GM23338 (cell line): ENCODE measurements at regions not wholly inside any gene's neighbourhood (a gene's known extent, or its start where the extent isn't known, plus 50 kb on each side); places are given as distances from the start of the nearest gene placed in this dataset.

Experiments
- ATAC-seq: fragments of 200-7000 bp; cut with Tn5 transposase; 3 replicates; pipeline ENCODE4 v1.9.1; 2020
- DNase-seq: peaks from one replicate; pipeline ENCODE4 v3.0.0-alpha.2; 2015; ENCODE audit warnings: low spot score
- H2AFZ ChIP-seq: fragments of 200-600 bp; sonication (generic); 2 replicates; pipeline ENCODE4 v1.8.0; 2016; ENCODE audit warnings: antibody characterized with exemption, mild to moderate bottlenecking, moderate library complexity
- H3F3A ChIP-seq: fragments of 200-600 bp; sonication (generic); replicated peaks from 2 replicates; pipeline ENCODE4 v1.8.0; 2017; ENCODE audit warnings: antibody characterized with exemption, mixed run types, low read depth
- H3K27ac ChIP-seq: fragments of 200-600 bp; sonication (generic); 2 replicates; pipeline ENCODE4 v1.6.1; 2016; ENCODE audit warnings: low read depth
- H3K27me3 ChIP-seq: fragments of 200-600 bp; sonication (generic); 2 replicates; pipeline ENCODE4 v1.8.0; 2016; ENCODE audit warnings: mild to moderate bottlenecking, mixed run types, moderate library complexity; ENCODE audit not compliant: insufficient read depth
- H3K36me3 ChIP-seq: fragments of 200-600 bp; sonication (generic); 2 replicates; pipeline ENCODE4 v1.8.0; 2016; ENCODE audit warnings: mild to moderate bottlenecking; ENCODE audit not compliant: insufficient read depth
- H3K4me1 ChIP-seq: fragments of 200-600 bp; sonication (generic); 2 replicates; pipeline ENCODE4 v1.8.0; 2016; ENCODE audit warnings: mild to moderate bottlenecking, moderate library complexity; ENCODE audit not compliant: insufficient read depth
- H3K4me2 ChIP-seq: fragments of 200-600 bp; sonication (generic); 2 replicates; pipeline ENCODE4 v1.7.1; 2017; ENCODE audit warnings: mixed run types
- H3K4me3 ChIP-seq: fragments of 200-600 bp; sonication (generic); 2 replicates; pipeline ENCODE4 v1.6.1; 2016; ENCODE audit warnings: mixed run types
- H3K79me2 ChIP-seq: fragments of 200-600 bp; sonication (generic); replicated peaks from 2 replicates; pipeline ENCODE4 v1.8.0; 2017; ENCODE audit warnings: mild to moderate bottlenecking; ENCODE audit not compliant: insufficient read depth
- H3K9me2 ChIP-seq: fragments of 200-600 bp; sonication (generic); 2 replicates; pipeline ENCODE4 v1.8.0; 2017; ENCODE audit not compliant: insufficient read depth
- H4K20me1 ChIP-seq: fragments of 200-600 bp; sonication (generic); replicated peaks from 2 replicates; pipeline ENCODE4 v1.8.0; 2017; ENCODE audit warnings: mild to moderate bottlenecking; ENCODE audit not compliant: insufficient read depth
- H3K27ac Mint-ChIP-seq: 2 replicates; pipeline ENCODE4 v1.8.0; 2020; ENCODE audit warnings: inconsistent platforms, mild to moderate bottlenecking, moderate library complexity, mixed read lengths
- H3K27me3 Mint-ChIP-seq: 3 replicates; pipeline ENCODE4 v1.8.0; 2022; ENCODE audit warnings: low read depth, mild to moderate bottlenecking, moderate library complexity, mixed read lengths, inconsistent platforms; ENCODE audit not compliant: insufficient read depth, poor library complexity
- H3K36me3 Mint-ChIP-seq: 3 replicates; pipeline ENCODE4 v1.8.0; 2021; ENCODE audit warnings: low read depth, mild to moderate bottlenecking, inconsistent platforms, moderate library complexity, mixed read lengths
- H3K4me1 Mint-ChIP-seq: 3 replicates; pipeline ENCODE4 v1.8.0; 2020; ENCODE audit warnings: mild to moderate bottlenecking, inconsistent platforms, mixed read lengths
- H3K4me3 Mint-ChIP-seq: 3 replicates; pipeline ENCODE4 v1.8.0; 2021; ENCODE audit warnings: moderate library complexity, mild to moderate bottlenecking, inconsistent platforms, mixed read lengths
- H3K9me3 Mint-ChIP-seq: 3 replicates; pipeline ENCODE4 v1.8.0; 2020; ENCODE audit warnings: moderate library complexity, mild to moderate bottlenecking, inconsistent platforms, mixed read lengths
- EZH2phosphoT487 ChIP-seq: fragments of 200-600 bp; sonication (generic); IDR thresholded peaks from one replicate; pipeline ENCODE4 v1.8.1; 2018; ENCODE audit warnings: antibody characterized with exemption; ENCODE audit not compliant: unreplicated experiment
- JUNB ChIP-seq: IDR thresholded peaks from one replicate; pipeline ENCODE4 v1.6.1; 2016; ENCODE audit warnings: antibody characterized with exemption; ENCODE audit not compliant: unreplicated experiment
- POLR2AphosphoS5 ChIP-seq: IDR thresholded peaks from 2 replicates; pipeline ENCODE4 v1.6.1; 2016; ENCODE audit warnings: antibody characterized with exemption, low read depth
- ZNF114 ChIP-seq: fragments of 250-450 bp; sonication (Bioruptor Pico); IDR thresholded peaks from 2 replicates; pipeline ENCODE4 v1.5.0; 2020; ENCODE audit warnings: mild to moderate bottlenecking, moderate library complexity
- TF ChIP-seq, protein P1 (sequence below): IDR thresholded peaks from one replicate; pipeline ENCODE4 v1.6.1; 2018; ENCODE audit warnings: antibody characterized with exemption; ENCODE audit not compliant: unreplicated experiment
- TF ChIP-seq, protein P2 (sequence below): IDR thresholded peaks from 2 replicates; pipeline ENCODE4 v1.6.1; 2016; ENCODE audit warnings: antibody characterized with exemption
- TF ChIP-seq, protein P3 (sequence below), 2 experiments: fragments of 200-600 bp in 1 of 2; sonication (generic) in 1 of 2; conservative IDR thresholded peaks; 2 replicates each; pipeline versions ENCODE4 v1.5.1 to v1.6.1; 2016 to 2017; ENCODE audit warnings: antibody characterized with exemption in 2 of 2, low read depth in 2 of 2, mild to moderate bottlenecking in 2 of 2, moderate library complexity in 1 of 2

- TF ChIP-seq, protein P1, sequence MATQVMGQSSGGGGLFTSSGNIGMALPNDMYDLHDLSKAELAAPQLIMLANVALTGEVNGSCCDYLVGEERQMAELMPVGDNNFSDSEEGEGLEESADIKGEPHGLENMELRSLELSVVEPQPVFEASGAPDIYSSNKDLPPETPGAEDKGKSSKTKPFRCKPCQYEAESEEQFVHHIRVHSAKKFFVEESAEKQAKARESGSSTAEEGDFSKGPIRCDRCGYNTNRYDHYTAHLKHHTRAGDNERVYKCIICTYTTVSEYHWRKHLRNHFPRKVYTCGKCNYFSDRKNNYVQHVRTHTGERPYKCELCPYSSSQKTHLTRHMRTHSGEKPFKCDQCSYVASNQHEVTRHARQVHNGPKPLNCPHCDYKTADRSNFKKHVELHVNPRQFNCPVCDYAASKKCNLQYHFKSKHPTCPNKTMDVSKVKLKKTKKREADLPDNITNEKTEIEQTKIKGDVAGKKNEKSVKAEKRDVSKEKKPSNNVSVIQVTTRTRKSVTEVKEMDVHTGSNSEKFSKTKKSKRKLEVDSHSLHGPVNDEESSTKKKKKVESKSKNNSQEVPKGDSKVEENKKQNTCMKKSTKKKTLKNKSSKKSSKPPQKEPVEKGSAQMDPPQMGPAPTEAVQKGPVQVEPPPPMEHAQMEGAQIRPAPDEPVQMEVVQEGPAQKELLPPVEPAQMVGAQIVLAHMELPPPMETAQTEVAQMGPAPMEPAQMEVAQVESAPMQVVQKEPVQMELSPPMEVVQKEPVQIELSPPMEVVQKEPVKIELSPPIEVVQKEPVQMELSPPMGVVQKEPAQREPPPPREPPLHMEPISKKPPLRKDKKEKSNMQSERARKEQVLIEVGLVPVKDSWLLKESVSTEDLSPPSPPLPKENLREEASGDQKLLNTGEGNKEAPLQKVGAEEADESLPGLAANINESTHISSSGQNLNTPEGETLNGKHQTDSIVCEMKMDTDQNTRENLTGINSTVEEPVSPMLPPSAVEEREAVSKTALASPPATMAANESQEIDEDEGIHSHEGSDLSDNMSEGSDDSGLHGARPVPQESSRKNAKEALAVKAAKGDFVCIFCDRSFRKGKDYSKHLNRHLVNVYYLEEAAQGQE = no peak
Observed at GRCh38 chr21:35548904-35549615, 500.0 kb upstream of the RUNX1 start (continued).

DNA sequence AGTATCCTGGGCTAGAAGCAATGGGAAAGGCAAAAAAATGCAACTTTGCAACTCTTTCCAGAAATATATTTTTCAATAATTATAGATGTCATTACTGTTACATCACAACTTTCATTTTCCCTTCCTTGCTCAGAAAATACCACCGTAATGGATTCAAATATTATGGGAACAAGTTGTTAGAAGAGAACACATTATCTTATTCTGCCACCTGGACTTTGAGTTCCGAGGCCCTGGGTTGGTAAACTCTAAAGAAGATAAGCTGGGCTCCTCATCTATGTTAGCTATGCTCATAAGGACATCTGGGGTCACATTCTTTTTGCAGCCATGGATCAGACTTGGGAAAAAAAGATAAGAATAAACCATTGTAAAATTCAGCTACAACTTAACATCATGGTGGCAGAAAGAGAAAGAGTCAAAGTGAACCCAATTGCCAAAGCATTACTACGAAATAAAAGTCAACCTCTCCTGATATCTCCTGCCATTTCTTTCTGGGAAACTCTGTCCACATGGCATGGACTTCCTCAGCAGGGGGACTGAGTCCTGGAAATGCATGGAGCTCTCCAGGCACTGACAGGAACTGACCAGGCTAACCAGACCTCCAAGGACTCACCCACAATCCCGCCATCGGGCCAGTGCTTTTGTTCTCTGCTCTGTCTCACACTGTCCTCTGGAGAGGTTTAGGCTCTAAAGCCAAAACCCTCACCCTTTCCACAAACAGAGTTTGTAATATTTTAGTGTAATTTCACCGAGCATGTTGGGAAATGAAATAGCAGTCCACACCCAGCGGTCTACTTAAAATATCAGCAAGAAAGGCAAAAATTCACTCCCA lies 499.1 kb upstream of the RUNX1 start:
- Mint-ChIP-seq H3K9me3 (no peaks in the 10 kb centered on the region), H3K27ac (no peak overlapping the region), H3K4me3 (no peak overlapping the region), H3K27me3 (no peaks in the 10 kb centered on the region), H3K4me1 (no peaks in the 10 kb centered on the region), H3K36me3 (no peaks in the 10 kb centered on the region)
- DNase-seq = no peak
- no peak overlapping the region for H3K4me3 ChIP-seq
- H2AFZ ChIP-seq = no peak overlapping the region
- no peak overlapping the region for H3K27ac ChIP-seq
- ATAC-seq = no peak
- no peaks in the 10 kb centered on the region for H3K4me1 ChIP-seq
- no peaks in the 10 kb centered on the region for H3K27me3 ChIP-seq
- no peaks in the 10 kb centered on the region for H3K79me2 ChIP-seq
- H3K36me3 ChIP-seq = no peaks in the 10 kb centered on the region
- no peak for TF ChIP-seq POLR2AphosphoS5
- no peak for TF ChIP-seq JUNB
- TF ChIP-seq ZNF114 (CRISPR knock-in tag) = no peak
- no peaks in the 10 kb centered on the region for H4K20me1 ChIP-seq
- no peaks in the 10 kb centered on the region for H3F3A ChIP-seq
- no peak overlapping the region for H3K4me2 ChIP-seq
- H3K9me2 ChIP-seq = no peaks in the 10 kb centered on the region

DNA sequence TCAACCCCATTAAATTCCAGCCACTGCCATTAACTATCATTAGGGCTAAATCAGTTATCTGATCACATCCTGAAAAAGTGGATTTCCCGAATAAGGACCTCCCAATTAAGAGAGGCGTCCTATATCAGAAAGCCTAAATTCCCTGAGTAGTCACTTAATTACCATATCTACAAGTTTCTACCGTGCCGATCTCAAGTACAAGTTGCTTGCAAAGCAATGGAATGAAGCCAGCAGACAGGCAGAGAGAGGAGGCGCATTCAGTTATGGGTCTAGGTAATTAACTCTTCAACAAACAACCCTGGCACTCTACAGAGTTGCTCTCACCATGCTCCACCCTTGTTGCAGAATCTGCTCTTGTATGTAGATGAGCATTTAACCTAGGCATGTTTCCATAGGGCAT lies 494.6 kb upstream of the RUNX1 start:
- Histone ChIP-seq H3K4me1 (no peaks in the 10 kb centered on the region), H3K4me3 (no peak overlapping the region), H4K20me1 (no peaks in the 10 kb centered on the region), H3K27ac (no peak overlapping the region), H3K9me2 (peaks cover 10% of the 10 kb centered on the region; the same call in 1 of the 2 replicates), H3K36me3 (no peaks in the 10 kb centered on the region; the same call in 1 of the 2 replicates), H3K4me2 (no peak overlapping the region), H2AFZ (no peak overlapping the region), H3K27me3 (no peaks in the 10 kb centered on the region), H3F3A (no peaks in the 10 kb centered on the region), H3K79me2 (no peaks in the 10 kb centered on the region)
- H3K4me3 Mint-ChIP-seq = no peak overlapping the region
- ATAC-seq (no peak), DNase-seq (no peak)
- H3K27me3 Mint-ChIP-seq = no peaks in the 10 kb centered on the region
- no peaks in the 10 kb centered on the region for H3K9me3 Mint-ChIP-seq
- H3K4me1 Mint-ChIP-seq = no peaks in the 10 kb centered on the region
- no peaks in the 10 kb centered on the region for H3K36me3 Mint-ChIP-seq
- no peak overlapping the region for H3K27ac Mint-ChIP-seq
- TF ChIP-seq, protein P1 = no peak
- TF ChIP-seq, protein P2, sequence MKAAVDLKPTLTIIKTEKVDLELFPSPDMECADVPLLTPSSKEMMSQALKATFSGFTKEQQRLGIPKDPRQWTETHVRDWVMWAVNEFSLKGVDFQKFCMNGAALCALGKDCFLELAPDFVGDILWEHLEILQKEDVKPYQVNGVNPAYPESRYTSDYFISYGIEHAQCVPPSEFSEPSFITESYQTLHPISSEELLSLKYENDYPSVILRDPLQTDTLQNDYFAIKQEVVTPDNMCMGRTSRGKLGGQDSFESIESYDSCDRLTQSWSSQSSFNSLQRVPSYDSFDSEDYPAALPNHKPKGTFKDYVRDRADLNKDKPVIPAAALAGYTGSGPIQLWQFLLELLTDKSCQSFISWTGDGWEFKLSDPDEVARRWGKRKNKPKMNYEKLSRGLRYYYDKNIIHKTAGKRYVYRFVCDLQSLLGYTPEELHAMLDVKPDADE = no peak
- TF ChIP-seq, protein P3, sequence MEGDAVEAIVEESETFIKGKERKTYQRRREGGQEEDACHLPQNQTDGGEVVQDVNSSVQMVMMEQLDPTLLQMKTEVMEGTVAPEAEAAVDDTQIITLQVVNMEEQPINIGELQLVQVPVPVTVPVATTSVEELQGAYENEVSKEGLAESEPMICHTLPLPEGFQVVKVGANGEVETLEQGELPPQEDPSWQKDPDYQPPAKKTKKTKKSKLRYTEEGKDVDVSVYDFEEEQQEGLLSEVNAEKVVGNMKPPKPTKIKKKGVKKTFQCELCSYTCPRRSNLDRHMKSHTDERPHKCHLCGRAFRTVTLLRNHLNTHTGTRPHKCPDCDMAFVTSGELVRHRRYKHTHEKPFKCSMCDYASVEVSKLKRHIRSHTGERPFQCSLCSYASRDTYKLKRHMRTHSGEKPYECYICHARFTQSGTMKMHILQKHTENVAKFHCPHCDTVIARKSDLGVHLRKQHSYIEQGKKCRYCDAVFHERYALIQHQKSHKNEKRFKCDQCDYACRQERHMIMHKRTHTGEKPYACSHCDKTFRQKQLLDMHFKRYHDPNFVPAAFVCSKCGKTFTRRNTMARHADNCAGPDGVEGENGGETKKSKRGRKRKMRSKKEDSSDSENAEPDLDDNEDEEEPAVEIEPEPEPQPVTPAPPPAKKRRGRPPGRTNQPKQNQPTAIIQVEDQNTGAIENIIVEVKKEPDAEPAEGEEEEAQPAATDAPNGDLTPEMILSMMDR (conservative IDR thresholded peaks at IDR 0.05; ENCODE audit: low read depth in 2 of 2) = no peak
- no peak for TF ChIP-seq JUNB
- TF ChIP-seq EZH2phosphoT487 = no peak
